Endothelial cell of umbilical vein (primary cell): ENCODE measurements at regions not wholly inside any gene's neighbourhood (a gene's known extent, or its start where the extent isn't known, plus 50 kb on each side); places are given as distances from the start of the nearest gene placed in this dataset.

ENCODE experiments used
- BruUV-seq: library from RNA; stranded (reverse); fragments of 400-500 nt; replicated peaks from 2 replicates; lab custom pipeline; 2021; lab: Mats Ljungman, UMichigan
- CTCF ChIA-PET: fragments of 300-600, 350-600 bp; sonication (Branson Sonifier 250); formaldehyde crosslinking; loops from one replicate; lab custom pipeline; 2021; ENCODE audit warnings: antibody characterized with exemption, inconsistent platforms; lab: Charles Lee
- POLR2A ChIA-PET: fragments of 300-600, 350-600 bp; sonication (Branson Sonifier 250); formaldehyde crosslinking; loops from one replicate; lab custom pipeline; 2021; ENCODE audit warnings: antibody characterized with exemption, inconsistent platforms; lab: Charles Lee
- DNase-seq: peaks from one replicate; pipeline ENCODE4 v3.0.0-alpha.2; 2011; ENCODE audit warnings: low read depth, low spot score
- FAIRE-seq: peaks from 2 replicates; lab custom pipeline; 2011; peaks lifted over from hg19 to GRCh38; lab: Jason Lieb, UNC
- H2AFZ ChIP-seq: 2 replicates; pipeline ENCODE4 v1.6.0; 2012; ENCODE audit warnings: low read depth, low read length, control low read depth, inconsistent platforms
- H3K27ac ChIP-seq: 2 replicates; pipeline ENCODE4 v1.5.1; 2011; ENCODE audit warnings: low read depth, mild to moderate bottlenecking, control low read depth, low read length, moderate library complexity; ENCODE audit not compliant: insufficient read depth
- H3K27me3 ChIP-seq, 2 experiments: 2 replicates each; pipeline versions ENCODE4 v1.6.0 to v1.6.1; 2011; ENCODE audit warnings: low read length in 2 of 2, mixed read lengths in 1 of 2; ENCODE audit not compliant: control insufficient read depth in 2 of 2, insufficient read depth in 2 of 2
- H3K36me3 ChIP-seq, 2 experiments: 2 replicates in 1 of 2; 3 replicates in 1 of 2; pipeline ENCODE4 v1.5.1; 2011; ENCODE audit warnings: low read length in 2 of 2, mild to moderate bottlenecking in 1 of 2, moderate library complexity in 1 of 2; ENCODE audit not compliant: control insufficient read depth in 2 of 2, insufficient read depth in 2 of 2; ENCODE audit errors: extremely low read depth in 1 of 2
- H3K4me1 ChIP-seq: 3 replicates; pipeline ENCODE4 v1.5.1; 2011; ENCODE audit warnings: mild to moderate bottlenecking, low read length; ENCODE audit not compliant: control insufficient read depth, insufficient read depth; ENCODE audit errors: extremely low read depth
- H3K4me2 ChIP-seq: 2 replicates; pipeline ENCODE4 v1.6.1; 2011; ENCODE audit warnings: low read length, control low read depth, mixed read lengths; ENCODE audit not compliant: insufficient read depth
- H3K4me3 ChIP-seq, 3 experiments: fragments of 200-600 bp in 1 of 3; sonication (generic), shearing (Covaris generic) in 1 of 3; replicated peaks in 1 of 3; 2 replicates each; pipeline ENCODE4 v1.5.1; 2011 to 2016; ENCODE audit warnings: control low read depth in 3 of 3, low read length in 3 of 3, mild to moderate bottlenecking in 2 of 3, inconsistent platforms in 1 of 3, low read depth in 1 of 3, moderate library complexity in 1 of 3; ENCODE audit not compliant: insufficient read depth in 1 of 3
- H3K79me2 ChIP-seq: 2 replicates; pipeline ENCODE4 v1.6.0; 2012; ENCODE audit warnings: low read length, inconsistent platforms; ENCODE audit not compliant: control insufficient read depth, insufficient read depth
- H3K9ac ChIP-seq: replicated peaks from 2 replicates; pipeline ENCODE3; 2011; ENCODE audit warnings: low read length, control low read depth; ENCODE audit not compliant: insufficient read depth; ENCODE audit errors: extremely low read depth
- H3K9me1 ChIP-seq: replicated peaks from 3 replicates; pipeline ENCODE4 v1.6.0; 2011; ENCODE audit warnings: mild to moderate bottlenecking, low read length; ENCODE audit not compliant: control insufficient read depth, insufficient read depth; ENCODE audit errors: extremely low read depth
- H3K9me3 ChIP-seq: replicated peaks from 2 replicates; pipeline ENCODE4 v1.5.1; 2012; ENCODE audit warnings: low read length, inconsistent platforms; ENCODE audit not compliant: control insufficient read depth, insufficient read depth
- H4K20me1 ChIP-seq: replicated peaks from 2 replicates; pipeline ENCODE3; 2011; ENCODE audit warnings: mild to moderate bottlenecking, low read length; ENCODE audit not compliant: control insufficient read depth, insufficient read depth; ENCODE audit errors: extremely low read depth
- EZH2 ChIP-seq: IDR thresholded peaks from 2 replicates; pipeline ENCODE4 v1.6.1; 2012; ENCODE audit warnings: borderline replicate concordance, low read depth, mild to moderate bottlenecking, moderate library complexity, low read length, inconsistent platforms; ENCODE audit not compliant: severe bottlenecking
- FOS ChIP-seq: IDR thresholded peaks from 2 replicates; pipeline ENCODE4 v1.6.1; 2011; ENCODE audit warnings: mild to moderate bottlenecking, low read length, moderate library complexity, borderline replicate concordance; ENCODE audit not compliant: insufficient read depth
- GATA2 ChIP-seq: IDR thresholded peaks from 2 replicates; pipeline ENCODE4 v1.7.0; 2011; ENCODE audit warnings: low read depth, mild to moderate bottlenecking, moderate library complexity, mixed read lengths, low read length; ENCODE audit not compliant: insufficient read length, insufficient read depth
- JUN ChIP-seq: IDR thresholded peaks from 2 replicates; pipeline ENCODE4 v1.6.1; 2011; ENCODE audit warnings: borderline replicate concordance, low read depth; ENCODE audit not compliant: insufficient read length, insufficient read depth
- MAX ChIP-seq: IDR thresholded peaks from 2 replicates; pipeline ENCODE4 v1.6.1; 2011; ENCODE audit not compliant: insufficient read depth, insufficient read length
- MYC ChIP-seq: IDR thresholded peaks from one replicate; pipeline ENCODE4 v1.6.1; 2011; ENCODE audit warnings: mild to moderate bottlenecking, low read depth, low read length
- POLR2A ChIP-seq: IDR thresholded peaks from 2 replicates; pipeline ENCODE4 v1.6.1; 2012; ENCODE audit warnings: low read depth, mild to moderate bottlenecking, control low read depth, low read length
- POLR2AphosphoS5 ChIP-seq: IDR thresholded peaks from 2 replicates; pipeline ENCODE4 v1.6.1; 2012; ENCODE audit warnings: low read depth, mild to moderate bottlenecking, control low read depth, low read length, moderate library complexity; ENCODE audit not compliant: insufficient read depth
- dilution Hi-C: fragments of 300-500 bp; cut with MboI; formaldehyde crosslinking; loops from one replicate; pipeline ENCODE4 v1.15.0; 2019; ENCODE audit warnings: low sequenced_read_pairs; ENCODE audit not compliant: extremely low pct_ligation_motif_present
- intact Hi-C: fragments of 100-400 bp; cut with micrococcal nuclease; formaldehyde crosslinking; loops from one replicate; pipeline ENCODE4 v1.10.0; 2022
- TF ChIP-seq, protein P1 (sequence below), 2 donors: IDR thresholded peaks; 1 replicate in 1 of 2; 2 replicates in 1 of 2; pipeline ENCODE4 v1.5.1; 2011; ENCODE audit warnings: low read length in 2 of 2, mild to moderate bottlenecking in 2 of 2, moderate library complexity in 2 of 2, control low read depth in 1 of 2, inconsistent platforms in 1 of 2, low read depth in 1 of 2; ENCODE audit not compliant: insufficient read depth in 1 of 2; ENCODE audit errors: extremely low read depth in 1 of 2

- POLR2A ChIA-PET = no interaction called here
- no TSS peak for BruUV-seq
- CTCF ChIA-PET = interaction anchor here (1.6 kb wide), 1 partner anchor 11 kb away, joined by 4 read pairs; no protein-coding TSS in a partner anchor
- no peak overlapping the region for H3K27ac ChIP-seq
- H3K9me3 ChIP-seq = no peaks in the 10 kb centered on the region
- no peak overlapping the region for H3K4me3 ChIP-seq
- H4K20me1 ChIP-seq = no peaks in the 10 kb centered on the region
- no peak overlapping the region for H2AFZ ChIP-seq
- intact Hi-C loops (no loop called here), dilution Hi-C loops (no loop called here)
- no peaks in the 10 kb centered on the region for H3K4me1 ChIP-seq
- TF ChIP-seq GATA2 (no peak), MAX (no peak), POLR2AphosphoS5 (no peak), POLR2A (no peak)
- no peak overlapping the region for H3K9ac ChIP-seq
- no peaks in the 10 kb centered on the region for H3K27me3 ChIP-seq
- FAIRE-seq (no peak), DNase-seq (no peak)
- H3K9me1 ChIP-seq = no peaks in the 10 kb centered on the region
- H3K4me2 ChIP-seq = no peak overlapping the region
- H3K36me3 ChIP-seq = no peaks in the 10 kb centered on the region
- H3K79me2 ChIP-seq = no peaks in the 10 kb centered on the region
These were observed 810.4 kb downstream of the PCDH7 start for GRCh38 chr4:31530555-31530954.

DNA sequence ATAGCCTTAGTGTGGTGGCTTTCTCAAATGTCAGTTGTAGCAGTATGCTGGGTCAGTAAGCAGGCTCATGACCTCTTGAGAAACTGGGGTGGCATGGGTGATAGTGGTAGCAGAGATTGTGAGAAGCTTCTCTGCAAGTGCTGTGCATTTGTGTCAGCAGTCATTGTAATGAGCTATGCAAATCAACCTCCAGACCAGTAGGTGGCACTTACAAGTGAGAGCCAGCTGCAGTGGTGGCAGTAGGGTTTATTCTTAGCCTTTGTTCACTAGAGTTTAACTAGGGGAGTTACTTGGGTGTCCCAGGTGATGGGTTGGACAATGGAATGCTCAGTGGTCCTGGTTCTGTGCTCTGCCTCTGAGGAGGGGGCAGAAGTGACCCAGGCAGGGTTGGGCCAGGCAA lies 818.7 kb downstream of the PCDH7 start:
- Histone ChIP-seq H3K9me3 (no peaks in the 10 kb centered on the region), H4K20me1 (no peaks in the 10 kb centered on the region), H3K79me2 (no peaks in the 10 kb centered on the region), H3K9me1 (no peaks in the 10 kb centered on the region), H3K9ac (no peak overlapping the region), H3K4me3 (no peak overlapping the region), H3K27ac (no peak overlapping the region), H2AFZ (no peak overlapping the region), H3K27me3 (no peaks in the 10 kb centered on the region), H3K36me3 (no peaks in the 10 kb centered on the region), H3K4me2 (no peak overlapping the region), H3K4me1 (peaks cover 16% of the 10 kb centered on the region)
- TF ChIP-seq POLR2AphosphoS5 = no peak
- no peak for TF ChIP-seq MAX
- no peak for TF ChIP-seq FOS
- no peak for TF ChIP-seq EZH2
- no peak for TF ChIP-seq GATA2
- TF ChIP-seq MYC = no peak
- TF ChIP-seq, protein P1, sequence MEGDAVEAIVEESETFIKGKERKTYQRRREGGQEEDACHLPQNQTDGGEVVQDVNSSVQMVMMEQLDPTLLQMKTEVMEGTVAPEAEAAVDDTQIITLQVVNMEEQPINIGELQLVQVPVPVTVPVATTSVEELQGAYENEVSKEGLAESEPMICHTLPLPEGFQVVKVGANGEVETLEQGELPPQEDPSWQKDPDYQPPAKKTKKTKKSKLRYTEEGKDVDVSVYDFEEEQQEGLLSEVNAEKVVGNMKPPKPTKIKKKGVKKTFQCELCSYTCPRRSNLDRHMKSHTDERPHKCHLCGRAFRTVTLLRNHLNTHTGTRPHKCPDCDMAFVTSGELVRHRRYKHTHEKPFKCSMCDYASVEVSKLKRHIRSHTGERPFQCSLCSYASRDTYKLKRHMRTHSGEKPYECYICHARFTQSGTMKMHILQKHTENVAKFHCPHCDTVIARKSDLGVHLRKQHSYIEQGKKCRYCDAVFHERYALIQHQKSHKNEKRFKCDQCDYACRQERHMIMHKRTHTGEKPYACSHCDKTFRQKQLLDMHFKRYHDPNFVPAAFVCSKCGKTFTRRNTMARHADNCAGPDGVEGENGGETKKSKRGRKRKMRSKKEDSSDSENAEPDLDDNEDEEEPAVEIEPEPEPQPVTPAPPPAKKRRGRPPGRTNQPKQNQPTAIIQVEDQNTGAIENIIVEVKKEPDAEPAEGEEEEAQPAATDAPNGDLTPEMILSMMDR (IDR thresholded peaks at IDR 0.05; ENCODE audit: extremely low read depth in 1 of 2, insufficient read depth in 1 of 2, low read depth in 1 of 2, low read length in 2 of 2) = no peak
- no peak for TF ChIP-seq JUN
- no peak for TF ChIP-seq POLR2A
- no peak for DNase-seq
- POLR2A ChIA-PET = no interaction called here
- CTCF ChIA-PET = no interaction called here
- BruUV-seq = no TSS peak
- FAIRE-seq = no peak
- intact Hi-C loops = no loop called here
- dilution Hi-C loops = no loop called here
